Erythroblast (primary cell): ENCODE measurements at regions not wholly inside any gene's neighbourhood (a gene's known extent, or its start where the extent isn't known, plus 50 kb on each side); places are given as distances from the start of the nearest gene placed in this dataset.

ENCODE experiments used
- DNase-seq, 2 experiments: peaks; one replicate each; lab custom pipeline; 2025; lab: John Stamatoyannopoulos, UW
- GATA1 ChIP-seq: IDR thresholded peaks from 2 replicates; pipeline ENCODE4 v1.6.1; 2011; ENCODE audit warnings: low read depth, mild to moderate bottlenecking, control low read depth, low read length, moderate library complexity
- POLR2A ChIP-seq: IDR thresholded peaks from 2 replicates; pipeline ENCODE4 v1.6.1; 2011; ENCODE audit warnings: mild to moderate bottlenecking, low read length

DNA sequence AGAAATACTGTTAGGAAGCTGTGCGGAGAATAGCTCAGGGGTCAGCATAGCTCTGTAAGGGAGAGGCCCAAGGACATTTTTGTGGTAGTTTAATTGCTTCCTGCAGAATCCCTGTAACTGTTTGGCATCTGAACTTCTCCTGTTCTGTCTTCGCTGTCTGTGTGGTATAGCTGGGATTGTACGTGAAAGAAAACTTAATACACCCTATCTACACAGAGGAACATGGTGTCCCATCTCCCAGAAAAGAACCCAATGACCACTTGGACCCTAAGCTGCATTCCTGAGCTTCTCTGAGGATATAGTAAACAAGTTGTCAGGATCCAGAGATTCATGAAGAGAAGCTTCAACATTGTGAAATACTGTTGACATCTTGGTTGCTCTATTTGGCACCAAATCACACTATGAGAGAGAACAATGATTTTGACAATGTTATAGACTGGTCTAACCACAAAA, 81.3 kb downstream of the CDC42EP3 start:
- no peak for DNase-seq

More for the DNA sequence above, 81.3 kb downstream of the CDC42EP3 start:
- TF ChIP-seq POLR2A (no peak), GATA1 (no peak)
